ENCODE measurements at regions not wholly inside any gene's neighbourhood (a gene's known extent, or its start where the extent isn't known, plus 50 kb on each side); places are given as distances from the start of the nearest gene placed in this dataset.

- DNase-seq (ENCODE audit: low read depth) = peak; percentile 78
Observed at GRCh38 chr5:144072518-144072927, 97.9 kb downstream of the YIPF5 start.

- no peak for DNase-seq (ENCODE audit: low read depth)
Observed at GRCh38 chr5:144076521-144077083, 93.9 kb downstream of the YIPF5 start.

GRCh38 chr5:144083185-144083584 lies 87.3 kb downstream of the YIPF5 start:
- no peak for DNase-seq (ENCODE audit: low read depth)

GRCh38 chr5:144084971-144085370 lies 85.5 kb downstream of the YIPF5 start:
- no peak for DNase-seq (ENCODE audit: low read depth)

DNA sequence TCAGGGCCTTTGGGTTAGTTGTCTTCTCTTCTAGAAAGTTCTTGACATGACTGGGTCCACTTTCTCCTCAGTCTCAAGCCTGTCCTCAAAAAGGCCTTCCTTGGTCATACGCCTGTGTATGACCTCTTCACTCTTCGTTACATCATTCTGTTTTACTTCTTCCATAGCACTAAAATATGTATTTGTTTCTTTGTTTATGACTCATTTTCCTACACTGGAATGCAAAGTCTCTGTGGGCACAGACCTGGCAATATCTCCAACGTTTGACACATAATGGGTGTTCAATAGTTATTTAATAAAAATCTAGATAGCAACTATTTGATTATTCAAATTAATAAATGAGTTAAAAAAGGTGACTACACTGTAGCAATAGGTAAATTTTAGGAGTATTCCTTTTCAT lies 85.1 kb downstream of the YIPF5 start:
- DNase-seq (ENCODE audit: low read depth) = no peak

DNA sequence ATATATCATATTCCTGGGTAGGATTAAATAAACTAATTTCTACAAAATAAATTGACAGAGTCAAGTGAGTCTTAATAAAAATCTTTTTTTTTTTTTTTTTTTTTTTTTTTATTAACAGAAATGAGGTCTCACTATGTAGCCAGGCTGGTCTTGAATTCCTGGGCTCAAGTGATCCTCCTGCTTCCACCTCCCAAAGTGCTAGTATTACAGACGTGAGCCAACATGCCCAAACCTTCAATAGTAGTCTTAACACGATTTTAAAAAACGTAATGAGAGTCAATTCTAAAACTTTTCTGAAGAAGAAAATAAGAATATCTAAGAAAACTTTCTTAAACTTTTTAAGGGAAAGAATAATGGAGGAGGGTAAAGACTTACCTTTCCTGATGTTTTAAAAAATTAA lies 84.2 kb downstream of the YIPF5 start:
- no peak for DNase-seq (ENCODE audit: low read depth)

DNA sequence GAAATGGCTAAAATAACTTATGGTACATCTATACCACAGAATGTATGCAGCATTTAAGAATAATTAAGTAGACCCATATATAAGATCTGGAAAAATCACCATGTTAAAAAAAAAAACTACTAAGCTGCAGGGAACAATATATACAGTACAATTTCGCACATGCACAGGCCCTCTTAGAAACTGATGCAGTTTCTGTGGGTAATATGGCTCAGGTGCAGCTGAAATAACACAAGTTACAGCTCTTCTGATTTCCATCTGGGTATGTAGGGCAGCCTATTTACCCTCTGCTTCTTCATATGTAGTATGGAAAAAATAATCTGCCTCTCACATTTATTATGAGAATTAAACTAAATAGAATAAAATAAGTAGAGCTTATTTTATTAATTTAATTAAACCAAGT lies 82.9 kb downstream of the YIPF5 start:
- no peak for DNase-seq (ENCODE audit: low read depth)

- no peak for DNase-seq (ENCODE audit: low read depth)
Observed at GRCh38 chr5:144088206-144089064, 82.0 kb downstream of the YIPF5 start.

DNA sequence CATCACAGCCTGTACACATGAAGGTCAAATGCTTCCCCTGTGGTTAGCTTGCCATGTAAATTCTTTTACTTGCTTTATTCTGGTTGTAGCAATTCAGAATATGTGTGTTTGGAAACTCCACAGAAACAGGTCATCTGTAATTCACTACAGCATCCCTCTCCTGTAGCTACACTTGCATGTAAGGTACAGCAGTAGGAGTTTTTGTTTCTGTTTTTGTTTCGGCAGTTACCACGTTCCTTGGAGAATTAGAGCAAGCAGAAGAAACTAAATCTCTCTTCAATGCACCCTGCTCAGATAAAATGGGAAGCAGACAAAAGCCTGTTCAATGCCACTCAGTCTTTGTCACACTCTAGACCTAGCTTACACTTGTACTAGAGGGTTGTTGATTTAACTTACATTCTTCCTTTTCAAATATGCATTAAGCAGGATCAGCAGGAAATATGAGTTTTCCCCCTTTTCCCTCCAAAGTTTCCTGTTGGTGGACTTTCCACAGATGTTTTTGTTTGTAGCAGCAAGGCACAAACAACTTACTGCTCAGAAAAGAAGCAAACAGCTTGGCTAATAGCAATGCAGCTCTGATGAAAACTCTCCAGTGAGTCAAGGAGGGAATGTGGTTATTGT lies 80.9 kb downstream of the YIPF5 start:
- DNase-seq (ENCODE audit: low read depth) = no peak

GRCh38 chr5:144092508-144092907 lies 78.0 kb downstream of the YIPF5 start:
- peak; percentile 45 for DNase-seq (ENCODE audit: low read depth)

GRCh38 chr5:144093400-144093799 lies 77.1 kb downstream of the YIPF5 start:
- no peak for DNase-seq (ENCODE audit: low read depth)

GRCh38 chr5:144093868-144094267 lies 76.6 kb downstream of the YIPF5 start:
- DNase-seq (ENCODE audit: low read depth) = no peak

GRCh38 chr5:144100702-144101101 lies 69.8 kb downstream of the YIPF5 start:
- DNase-seq (ENCODE audit: low read depth) = no peak

- DNase-seq (ENCODE audit: low read depth) = no peak
Observed at GRCh38 chr5:144101616-144102015, 68.8 kb downstream of the YIPF5 start.

- no peak for DNase-seq (ENCODE audit: low read depth)
Observed at GRCh38 chr5:144102361-144102760, 68.1 kb downstream of the YIPF5 start.

- no peak for DNase-seq (ENCODE audit: low read depth)
Observed at GRCh38 chr5:144102979-144103378, 67.5 kb downstream of the YIPF5 start.

GRCh38 chr5:144103611-144104485 lies 66.6 kb downstream of the YIPF5 start:
- no peak for DNase-seq (ENCODE audit: low read depth)

DNA sequence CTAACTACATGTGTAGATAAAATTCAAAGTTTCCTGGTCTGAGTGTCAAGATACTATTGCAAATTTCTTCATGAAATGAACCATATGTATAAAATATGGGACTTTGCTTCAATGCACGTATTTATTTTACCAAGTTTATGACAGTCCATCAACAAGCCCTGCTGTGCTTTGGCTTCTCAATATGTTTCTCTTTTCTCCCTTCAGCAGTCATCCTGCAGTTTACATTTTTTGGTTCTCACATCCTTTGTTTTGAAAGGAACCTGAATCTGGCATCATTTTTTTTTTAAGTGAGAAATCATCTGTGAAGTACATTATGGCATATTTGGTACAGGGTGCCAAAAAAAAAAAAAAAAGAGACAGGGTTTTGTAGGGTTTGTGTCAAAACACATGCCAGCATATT lies 65.1 kb downstream of the YIPF5 start:
- no peak for DNase-seq (ENCODE audit: low read depth)

- no peak for DNase-seq (ENCODE audit: low read depth)
Observed at GRCh38 chr5:144108131-144108530, 62.3 kb downstream of the YIPF5 start.
